Adrenal gland (tissue), 9 donors: ENCODE measurements at regions not wholly inside any gene's neighbourhood (a gene's known extent, or its start where the extent isn't known, plus 50 kb on each side); places are given as distances from the start of the nearest gene placed in this dataset.
A peak's percentile ranks its signal among the peaks of the same experiment; 100 is the strongest.

ENCODE experiments used
- DNase-seq, 7 donors: peaks; one replicate each; pipeline ENCODE4 v3.0.0-alpha.2; 2019 to 2020
- H3K27ac ChIP-seq, 5 donors: fragments of 200-600 bp; sonication (generic) in 4 of 5; 1 replicate in 3 of 5; 2 replicates in 2 of 5; pipeline versions ENCODE4 v1.5.1 to v1.8.0; 2016 to 2020; ENCODE audit warnings: mild to moderate bottlenecking in 1 of 5
- H3K27me3 ChIP-seq: fragments of 200-600 bp; 2 replicates; pipeline ENCODE4 v1.8.0; 2021
- H3K36me3 ChIP-seq, 2 donors: fragments of 200-600 bp; replicated peaks in 1 of 2; 1 replicate in 1 of 2; 2 replicates in 1 of 2; pipeline versions ENCODE4 v1.5.1 to v1.8.0; 2018 to 2022
- H3K4me1 ChIP-seq, 2 donors: fragments of 200-600 bp; replicated peaks in 1 of 2; 1 replicate in 1 of 2; 2 replicates in 1 of 2; pipeline versions ENCODE4 v1.5.1 to v1.8.0; 2018 to 2021
- H3K4me3 ChIP-seq, 4 donors: fragments of 200-600 bp; sonication (generic) in 3 of 4; one replicate each; pipeline ENCODE4 v1.5.1; 2016 to 2018
- H3K9me3 ChIP-seq, 3 donors: fragments of 200-600 bp; sonication (generic) in 1 of 3; replicated peaks in 1 of 3; 1 replicate in 2 of 3; 2 replicates in 1 of 3; pipeline versions ENCODE4 v1.5.1 to v1.8.0; 2016 to 2021
- POLR2A ChIP-seq, 2 donors: fragments of 450-650 bp; IDR thresholded peaks; one replicate each; pipeline ENCODE4 v1.6.1; 2017; ENCODE audit warnings: antibody characterized with exemption in 2 of 2, mild to moderate bottlenecking in 2 of 2, moderate library complexity in 1 of 2
- WGBS, 4 donors: extraction: QIAGEN DNeasy Blood & Tissue Kit in 2 of 4; methylation state at CpG; one replicate each; pipeline versions ENCODE4 v1.1.5 to v1.1.7; 2013 to 2017; 5-methylcytosine and 5-hydroxymethylcytosine counted together
- intact Hi-C, 2 donors: fragments of 100-400 bp; cut with DNase I; formaldehyde crosslinking; loops; one replicate each; pipeline versions ENCODE4 v1.14.1 to v1.15.0; 2022 to 2023
- TF ChIP-seq, protein P1 (sequence below), 6 experiments: fragments of 450-650 bp in 4 of 6; fragments of 200-600 bp in 2 of 6; sonication (generic) in 1 of 6; IDR thresholded peaks; 1 replicate in 5 of 6; 2 replicates in 1 of 6; pipeline versions ENCODE4 v1.5.1 to v1.8.0; 2016 to 2021; ENCODE audit warnings: antibody characterized with exemption in 6 of 6, mild to moderate bottlenecking in 2 of 6, moderate library complexity in 1 of 6
- donor health status: healthy with polysubstance abuse.
- donor health status: Bipolar disorder and iron deficiency.
- donor health status: DM: yes; HTN: yes; CAD: no.
- donor health status: DM: no; HTN: no; CAD: no.
- donor health status: DM: no; HTN: no; CAD: no.

DNA sequence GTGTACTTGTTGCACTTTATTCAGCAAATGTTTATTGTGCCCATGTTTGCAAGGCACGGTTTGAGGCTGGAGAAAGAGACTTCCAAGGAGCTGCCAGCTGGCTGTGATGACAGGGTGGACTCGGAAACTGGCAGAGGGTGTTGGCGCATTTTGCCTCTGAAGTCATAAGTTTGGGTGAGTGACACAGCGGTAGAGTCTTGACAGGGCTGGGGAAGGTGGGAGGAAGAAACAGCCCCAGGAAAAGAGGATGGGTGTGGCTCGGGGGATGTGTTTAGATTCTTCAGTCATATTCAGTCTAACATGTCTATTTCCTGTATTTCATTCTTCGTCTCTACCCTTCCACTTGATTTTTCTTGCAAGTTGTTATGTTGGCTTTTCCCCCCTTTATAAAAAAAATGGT lies 77.0 kb upstream of the STOX2 start:
- no peak for DNase-seq
- H3K36me3 ChIP-seq: no peaks in the 10 kb centered on the region
- TF ChIP-seq POLR2A (IDR thresholded peaks at IDR 0.05): no peak
- TF ChIP-seq, protein P1, sequence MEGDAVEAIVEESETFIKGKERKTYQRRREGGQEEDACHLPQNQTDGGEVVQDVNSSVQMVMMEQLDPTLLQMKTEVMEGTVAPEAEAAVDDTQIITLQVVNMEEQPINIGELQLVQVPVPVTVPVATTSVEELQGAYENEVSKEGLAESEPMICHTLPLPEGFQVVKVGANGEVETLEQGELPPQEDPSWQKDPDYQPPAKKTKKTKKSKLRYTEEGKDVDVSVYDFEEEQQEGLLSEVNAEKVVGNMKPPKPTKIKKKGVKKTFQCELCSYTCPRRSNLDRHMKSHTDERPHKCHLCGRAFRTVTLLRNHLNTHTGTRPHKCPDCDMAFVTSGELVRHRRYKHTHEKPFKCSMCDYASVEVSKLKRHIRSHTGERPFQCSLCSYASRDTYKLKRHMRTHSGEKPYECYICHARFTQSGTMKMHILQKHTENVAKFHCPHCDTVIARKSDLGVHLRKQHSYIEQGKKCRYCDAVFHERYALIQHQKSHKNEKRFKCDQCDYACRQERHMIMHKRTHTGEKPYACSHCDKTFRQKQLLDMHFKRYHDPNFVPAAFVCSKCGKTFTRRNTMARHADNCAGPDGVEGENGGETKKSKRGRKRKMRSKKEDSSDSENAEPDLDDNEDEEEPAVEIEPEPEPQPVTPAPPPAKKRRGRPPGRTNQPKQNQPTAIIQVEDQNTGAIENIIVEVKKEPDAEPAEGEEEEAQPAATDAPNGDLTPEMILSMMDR (IDR thresholded peaks at IDR 0.05): no peak
- H3K9me3 ChIP-seq: no peaks in the 10 kb centered on the region
- H3K4me1 ChIP-seq: peaks cover 7 to 8% of the 10 kb centered on the region in 2 donors
- intact Hi-C loops: no loop called here
- no peak overlapping the region for H3K27ac ChIP-seq
- WGBS, 4 donors: 63 to 76% (median 65%) methylated on average over 6 of the region's 6 CpGs
- no peak overlapping the region for H3K4me3 ChIP-seq
- H3K27me3 ChIP-seq: no peaks in the 10 kb centered on the region

DNA sequence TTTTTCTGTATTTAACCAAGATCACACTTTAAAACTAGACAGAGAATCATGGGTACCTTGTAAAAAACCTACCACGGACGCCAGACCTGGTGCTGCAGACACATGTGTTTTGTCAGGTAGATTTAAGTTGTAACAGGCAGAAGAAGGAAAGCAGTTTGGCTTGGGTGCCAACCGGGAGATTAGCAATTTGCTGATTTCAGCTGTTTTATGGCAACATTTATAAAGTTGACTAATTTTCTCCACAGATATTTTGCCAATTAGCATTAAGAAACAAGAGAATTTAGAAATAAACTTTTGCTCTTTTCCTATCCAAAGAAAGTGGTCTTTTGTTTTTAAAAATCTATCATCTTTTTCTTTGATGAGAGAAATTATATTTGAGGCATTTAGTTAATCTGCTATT lies 76.3 kb upstream of the STOX2 start:
- Histone ChIP-seq H3K4me3 (no peak overlapping the region), H3K27ac (no peak overlapping the region), H3K9me3 (no peaks in the 10 kb centered on the region), H3K36me3 (no peaks in the 10 kb centered on the region), H3K27me3 (no peaks in the 10 kb centered on the region), H3K4me1 (peaks cover 7 to 8% of the 10 kb centered on the region in 2 donors)
- intact Hi-C loops: no loop called here
- DNase-seq: no peak
- 68 to 88% (median 74%) methylated on average over 3 of the region's 3 CpGs for WGBS, 4 donors
- TF ChIP-seq, protein P1 (IDR thresholded peaks at IDR 0.05): no peak
- no peak for TF ChIP-seq POLR2A (IDR thresholded peaks at IDR 0.05)

DNA sequence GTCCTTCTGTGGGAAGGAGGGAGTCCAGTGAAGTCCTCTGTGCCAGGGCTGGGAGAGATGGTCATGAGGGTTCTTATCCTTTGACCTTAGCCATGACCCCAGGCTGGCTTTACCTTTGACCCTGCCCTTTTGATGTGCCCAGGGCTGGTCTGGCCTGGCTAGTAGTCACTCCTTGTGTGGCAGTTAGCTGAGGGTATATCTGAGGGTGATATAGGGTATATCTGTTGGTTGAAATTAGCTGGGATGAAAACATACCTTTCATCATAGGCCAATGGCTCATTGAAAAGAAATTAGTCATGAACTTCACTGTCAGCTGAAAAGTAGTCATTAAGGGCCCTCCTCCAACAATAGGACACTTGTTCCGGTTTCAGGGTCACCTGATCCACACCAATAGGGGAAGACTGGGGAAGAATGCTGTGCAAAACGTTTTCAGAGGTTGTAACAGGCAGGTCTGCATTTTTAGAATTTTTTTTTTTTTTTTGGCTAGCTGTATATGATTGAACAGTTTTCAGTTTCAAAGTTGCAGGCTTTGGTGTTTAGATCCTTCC lies 74.6 kb upstream of the STOX2 start:
- Histone ChIP-seq H3K27me3 (no peaks in the 10 kb centered on the region), H3K9me3 (no peaks in the 10 kb centered on the region), H3K27ac (peak overlapping the region in 1 of 5 donors; percentile 36), H3K4me3 (no peak overlapping the region), H3K36me3 (no peaks in the 10 kb centered on the region), H3K4me1 (peaks cover 7 to 8% of the 10 kb centered on the region in 2 donors)
- intact Hi-C loops: no loop called here
- 30 to 44% (median 38%) methylated on average over 2 of the region's 2 CpGs for WGBS, 4 donors
- TF ChIP-seq, protein P1 (IDR thresholded peaks at IDR 0.05): no peak
- TF ChIP-seq POLR2A (IDR thresholded peaks at IDR 0.05): no peak
- DNase-seq: no peak

DNA sequence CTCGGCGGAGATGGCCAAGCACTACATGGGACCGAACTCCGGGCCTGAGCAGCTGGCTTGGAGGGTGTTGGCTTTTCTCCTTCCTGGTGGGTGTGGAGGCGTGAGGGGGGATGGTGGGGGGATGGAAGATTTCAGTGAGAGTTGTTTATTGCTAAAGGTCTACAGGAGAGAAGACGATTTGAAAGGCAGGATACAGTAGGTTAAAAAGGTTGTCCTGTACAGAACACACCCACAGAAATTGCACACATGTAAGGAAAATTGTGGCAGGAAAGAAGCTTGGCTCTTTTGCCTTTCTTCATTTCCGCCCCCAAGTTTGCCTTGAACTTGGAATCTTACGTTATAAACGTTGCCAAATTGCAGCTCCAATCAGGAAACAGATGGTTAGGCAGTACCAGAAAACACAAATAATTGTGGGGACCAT lies 74.1 kb upstream of the STOX2 start:
- 46 to 60% (median 56%) methylated on average over 9 of the region's 9 CpGs for WGBS, 4 donors
- no peaks in the 10 kb centered on the region for H3K27me3 ChIP-seq
- peak in 3 of 7 donors; percentile 14 to 31 (median 28) for DNase-seq
- H3K27ac ChIP-seq: peak overlapping the region in 2 of 5 donors; percentile 3 to 36
- H3K4me3 ChIP-seq: no peak overlapping the region
- TF ChIP-seq, protein P1 (IDR thresholded peaks at IDR 0.05): no peak
- TF ChIP-seq POLR2A (IDR thresholded peaks at IDR 0.05): no peak
- H3K36me3 ChIP-seq: no peaks in the 10 kb centered on the region
- H3K4me1 ChIP-seq: peaks cover 7 to 8% of the 10 kb centered on the region in 2 donors
- no peaks in the 10 kb centered on the region for H3K9me3 ChIP-seq
- intact Hi-C loops: no loop called here
